ENCODE measurements at regions not wholly inside any gene's neighbourhood (a gene's known extent, or its start where the extent isn't known, plus 50 kb on each side); places are given as distances from the start of the nearest gene placed in this dataset.

DNA sequence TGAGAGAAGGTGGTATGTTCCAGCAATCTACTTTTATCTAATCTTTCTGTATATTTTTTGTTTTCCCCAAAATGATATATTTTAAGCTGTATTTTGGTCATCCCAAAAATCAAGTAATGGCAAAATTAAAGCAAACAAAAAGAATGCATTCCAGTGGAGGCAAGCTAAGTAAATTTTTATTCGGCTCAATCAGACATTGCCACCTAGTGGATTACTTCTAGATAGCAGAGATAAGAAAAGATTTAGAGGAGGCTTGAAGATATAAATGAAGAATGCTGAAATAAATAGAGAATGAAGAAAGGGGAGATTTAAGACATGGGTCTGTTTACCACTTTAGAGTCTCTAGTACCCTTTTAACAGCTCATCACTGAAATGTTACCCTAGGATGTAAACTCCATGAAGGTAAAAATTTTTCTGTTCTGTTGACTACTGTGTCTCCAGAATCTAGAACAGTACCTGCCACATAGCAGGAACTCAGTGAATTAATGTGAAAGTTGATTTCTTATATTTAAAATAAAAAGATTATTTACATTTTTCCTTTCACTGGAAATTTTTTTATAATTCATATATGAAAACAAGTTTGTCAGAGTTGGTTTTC, 110.9 kb upstream of the ANK2 start:
- TF ChIP-seq, protein P1, sequence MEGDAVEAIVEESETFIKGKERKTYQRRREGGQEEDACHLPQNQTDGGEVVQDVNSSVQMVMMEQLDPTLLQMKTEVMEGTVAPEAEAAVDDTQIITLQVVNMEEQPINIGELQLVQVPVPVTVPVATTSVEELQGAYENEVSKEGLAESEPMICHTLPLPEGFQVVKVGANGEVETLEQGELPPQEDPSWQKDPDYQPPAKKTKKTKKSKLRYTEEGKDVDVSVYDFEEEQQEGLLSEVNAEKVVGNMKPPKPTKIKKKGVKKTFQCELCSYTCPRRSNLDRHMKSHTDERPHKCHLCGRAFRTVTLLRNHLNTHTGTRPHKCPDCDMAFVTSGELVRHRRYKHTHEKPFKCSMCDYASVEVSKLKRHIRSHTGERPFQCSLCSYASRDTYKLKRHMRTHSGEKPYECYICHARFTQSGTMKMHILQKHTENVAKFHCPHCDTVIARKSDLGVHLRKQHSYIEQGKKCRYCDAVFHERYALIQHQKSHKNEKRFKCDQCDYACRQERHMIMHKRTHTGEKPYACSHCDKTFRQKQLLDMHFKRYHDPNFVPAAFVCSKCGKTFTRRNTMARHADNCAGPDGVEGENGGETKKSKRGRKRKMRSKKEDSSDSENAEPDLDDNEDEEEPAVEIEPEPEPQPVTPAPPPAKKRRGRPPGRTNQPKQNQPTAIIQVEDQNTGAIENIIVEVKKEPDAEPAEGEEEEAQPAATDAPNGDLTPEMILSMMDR (IDR thresholded peaks at IDR 0.05; ENCODE audit: low read depth, low read length): peak; percentile 78
- peak; percentile 22 for DNase-seq (ENCODE audit: extremely low read depth, low read depth)

DNA sequence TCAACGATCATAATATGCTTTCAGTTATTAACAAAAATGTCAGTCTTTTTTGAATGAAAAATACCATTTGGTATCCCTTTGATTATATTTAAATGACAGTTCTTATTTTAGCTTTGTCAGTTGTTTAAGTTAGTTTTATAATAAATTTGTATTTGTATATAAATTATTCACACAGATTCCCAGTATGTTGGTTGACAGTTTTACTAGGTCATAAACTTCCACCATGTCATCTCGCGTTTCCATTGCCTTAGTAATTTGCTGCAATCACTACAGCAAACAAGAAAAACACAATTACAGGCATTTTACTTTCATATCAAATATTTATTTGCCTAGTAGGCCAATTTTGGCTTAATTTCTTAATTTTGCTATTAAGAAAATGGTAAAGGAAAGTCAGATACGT, 109.6 kb upstream of the ANK2 start:
- TF ChIP-seq, protein P1 (IDR thresholded peaks at IDR 0.05; ENCODE audit: low read depth, low read length): no peak
- DNase-seq (ENCODE audit: extremely low read depth, low read depth): no peak

DNA sequence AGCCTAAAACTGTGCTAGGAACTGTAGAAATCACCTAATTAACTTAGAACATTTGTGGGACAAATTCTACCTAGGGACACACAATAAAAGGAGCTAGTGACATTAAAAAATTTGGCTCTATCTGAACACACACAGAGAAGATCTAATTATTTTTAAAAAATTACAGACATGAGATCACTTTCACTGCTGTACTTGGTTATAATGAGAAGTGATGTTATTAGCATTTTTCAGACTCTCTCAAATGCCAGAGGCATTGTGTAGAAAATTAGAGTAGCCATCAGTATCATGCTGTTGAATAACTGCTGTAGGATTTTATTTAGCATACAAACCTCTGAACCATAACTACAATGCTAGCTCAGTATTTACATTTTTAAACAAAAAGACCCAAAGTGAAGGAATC, 109.1 kb upstream of the ANK2 start:
- TF ChIP-seq, protein P1 (IDR thresholded peaks at IDR 0.05; ENCODE audit: low read depth, low read length): no peak
- DNase-seq (ENCODE audit: extremely low read depth, low read depth): no peak

DNA sequence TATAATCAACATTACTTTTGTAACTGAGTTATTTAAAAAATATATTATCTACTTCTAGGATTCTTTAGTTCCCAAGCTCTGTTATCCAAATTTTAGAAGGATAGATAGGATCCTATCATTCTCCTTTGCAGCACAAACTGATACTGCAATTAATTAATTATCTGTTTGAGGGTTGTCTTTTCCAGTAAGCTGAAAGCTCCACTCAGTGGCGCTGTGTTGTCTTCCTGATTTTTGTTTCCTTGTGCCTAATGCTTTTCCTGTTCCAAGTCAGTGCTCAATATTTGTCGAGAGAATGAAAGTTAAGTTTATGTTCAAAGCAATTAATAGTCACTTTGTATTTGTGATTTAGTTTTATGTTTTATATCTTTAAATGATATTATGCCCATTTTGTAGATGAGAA, 107.4 kb upstream of the ANK2 start:
- TF ChIP-seq, protein P1 (IDR thresholded peaks at IDR 0.05; ENCODE audit: low read depth, low read length): no peak
- DNase-seq (ENCODE audit: extremely low read depth, low read depth): no peak

DNA sequence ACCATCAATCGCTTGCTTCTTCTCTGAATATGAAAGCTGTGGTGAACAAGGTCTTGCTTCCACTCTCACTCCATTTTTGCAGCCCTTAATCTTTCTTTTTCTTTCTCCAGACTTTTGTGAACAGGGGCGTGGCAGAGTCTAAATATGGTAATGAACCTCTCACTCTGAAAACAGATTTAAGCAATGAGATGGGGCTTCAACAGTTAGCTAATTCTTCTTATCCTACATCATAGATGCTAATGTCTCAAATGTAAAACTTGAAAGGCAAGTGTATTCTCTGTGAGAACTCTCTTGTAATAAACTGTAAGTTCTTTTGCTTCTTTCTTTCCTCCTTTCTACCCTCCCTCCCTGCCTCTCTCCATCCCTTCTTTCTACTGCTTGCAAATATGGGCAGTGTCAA, 106.5 kb upstream of the ANK2 start:
- DNase-seq (ENCODE audit: extremely low read depth, low read depth): no peak
- TF ChIP-seq, protein P1 (IDR thresholded peaks at IDR 0.05; ENCODE audit: low read depth, low read length): no peak

DNA sequence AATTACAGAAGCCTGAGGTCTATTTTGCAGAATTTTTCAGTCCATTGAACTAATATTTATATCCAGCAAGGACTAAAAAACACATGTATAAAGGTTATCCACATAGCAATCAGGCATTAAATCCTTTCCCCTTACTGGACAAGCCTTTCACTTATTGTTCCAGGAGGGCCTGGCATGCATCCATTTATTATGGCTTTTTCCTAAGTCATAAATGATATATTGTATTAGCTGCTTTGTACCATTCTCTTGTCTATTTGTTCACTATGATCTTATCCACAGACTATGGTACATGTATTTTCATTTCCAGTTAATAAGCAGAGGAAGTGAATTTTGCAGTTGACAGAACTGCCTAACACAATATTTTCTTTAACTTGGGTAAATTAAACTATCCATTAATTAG, 105.4 kb upstream of the ANK2 start:
- no peak for DNase-seq (ENCODE audit: extremely low read depth, low read depth)
- TF ChIP-seq, protein P1 (IDR thresholded peaks at IDR 0.05; ENCODE audit: low read depth, low read length): no peak

DNA sequence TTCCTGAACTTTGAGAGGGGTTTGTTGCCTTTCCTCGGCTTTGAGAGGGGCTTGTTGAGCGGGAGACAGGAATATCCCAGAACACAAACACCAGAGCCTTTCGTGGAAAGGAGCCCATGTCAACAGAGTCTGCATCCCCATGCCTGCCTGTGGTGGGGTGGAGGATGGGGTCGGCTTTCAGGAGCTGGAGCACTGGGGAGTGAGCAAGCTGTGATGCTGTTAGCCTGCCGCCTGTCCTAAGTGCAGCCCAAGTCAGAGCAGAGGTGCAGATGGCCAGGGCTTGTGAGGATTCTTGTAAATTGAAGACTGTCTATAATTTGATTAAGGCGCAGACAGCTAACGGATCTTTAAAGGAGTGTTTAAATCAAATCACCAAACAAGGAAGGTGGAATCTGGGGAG, 103.3 kb upstream of the ANK2 start:
- DNase-seq (ENCODE audit: extremely low read depth, low read depth): no peak
- TF ChIP-seq, protein P1 (IDR thresholded peaks at IDR 0.05; ENCODE audit: low read depth, low read length): no peak
